Neutrophil (primary cell): ENCODE measurements at regions not wholly inside any gene's neighbourhood (a gene's known extent, or its start where the extent isn't known, plus 50 kb on each side); places are given as distances from the start of the nearest gene placed in this dataset.

ENCODE experiments used
- H3K27ac ChIP-seq: fragments of 200-600 bp; sonication (generic); 2 replicates; pipeline ENCODE4 v1.5.1; 2016; ENCODE audit warnings: mild to moderate bottlenecking, moderate library complexity
- H3K27me3 ChIP-seq: fragments of 200-600 bp; sonication (generic); 2 replicates; pipeline ENCODE4 v1.6.0; 2016; ENCODE audit warnings: mild to moderate bottlenecking
- H3K36me3 ChIP-seq: fragments of 200-600 bp; sonication (generic); 2 replicates; pipeline ENCODE4 v1.5.1; 2017
- H3K4me1 ChIP-seq, 2 experiments: fragments of 200-600 bp in 1 of 2; sonication (generic) in 1 of 2; 1 replicate in 1 of 2; 2 replicates in 1 of 2; pipeline versions ENCODE4 v1.5.1 to v1.6.1; 2013 to 2016; ENCODE audit warnings: low read depth in 1 of 2, low read length in 1 of 2, mild to moderate bottlenecking in 1 of 2, moderate library complexity in 1 of 2; ENCODE audit not compliant: control insufficient read depth in 1 of 2, insufficient read depth in 1 of 2
- H3K4me3 ChIP-seq, 2 experiments: fragments of 200-600 bp in 1 of 2; sonication (generic) in 1 of 2; 1 replicate in 1 of 2; 2 replicates in 1 of 2; pipeline ENCODE4 v1.5.1; 2013 to 2016; ENCODE audit warnings: low read depth in 1 of 2, low read length in 1 of 2, mild to moderate bottlenecking in 1 of 2, moderate library complexity in 1 of 2
- H3K9me3 ChIP-seq: fragments of 200-600 bp; sonication (generic); 2 replicates; pipeline ENCODE4 v1.5.1; 2016
- TF ChIP-seq, protein P1 (sequence below): fragments of 200-600 bp; sonication (generic); IDR thresholded peaks from 2 replicates; pipeline ENCODE4 v1.5.1; 2016; ENCODE audit warnings: antibody characterized with exemption

DNA sequence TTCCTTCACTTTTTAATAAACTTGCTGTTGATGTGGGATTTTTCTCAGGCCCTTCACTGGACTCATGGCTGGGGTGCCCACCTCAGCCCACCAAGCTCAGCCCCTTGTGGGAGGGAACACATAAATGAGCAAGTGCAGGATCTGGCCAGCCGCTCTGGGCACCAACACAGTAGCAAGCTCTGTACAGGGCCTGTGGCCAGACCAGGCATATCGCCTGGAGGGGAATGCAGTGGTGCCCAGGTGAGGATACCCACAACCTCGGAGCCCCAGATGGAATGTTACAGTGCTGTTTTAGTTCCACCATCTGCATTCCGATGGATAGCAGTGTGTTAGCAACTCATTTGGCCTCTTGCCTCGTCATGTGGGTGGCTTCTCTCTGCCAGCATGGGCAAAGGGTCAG is 234.6 kb downstream of the PPP1R3A start:
- Histone ChIP-seq H3K9me3 (peaks cover 5% of the 10 kb centered on the region), H3K27me3 (no peaks in the 10 kb centered on the region), H3K4me3 (no peak overlapping the region), H3K4me1 (no peaks in the 10 kb centered on the region), H3K36me3 (no peaks in the 10 kb centered on the region), H3K27ac (no peak overlapping the region)
- TF ChIP-seq, protein P1, sequence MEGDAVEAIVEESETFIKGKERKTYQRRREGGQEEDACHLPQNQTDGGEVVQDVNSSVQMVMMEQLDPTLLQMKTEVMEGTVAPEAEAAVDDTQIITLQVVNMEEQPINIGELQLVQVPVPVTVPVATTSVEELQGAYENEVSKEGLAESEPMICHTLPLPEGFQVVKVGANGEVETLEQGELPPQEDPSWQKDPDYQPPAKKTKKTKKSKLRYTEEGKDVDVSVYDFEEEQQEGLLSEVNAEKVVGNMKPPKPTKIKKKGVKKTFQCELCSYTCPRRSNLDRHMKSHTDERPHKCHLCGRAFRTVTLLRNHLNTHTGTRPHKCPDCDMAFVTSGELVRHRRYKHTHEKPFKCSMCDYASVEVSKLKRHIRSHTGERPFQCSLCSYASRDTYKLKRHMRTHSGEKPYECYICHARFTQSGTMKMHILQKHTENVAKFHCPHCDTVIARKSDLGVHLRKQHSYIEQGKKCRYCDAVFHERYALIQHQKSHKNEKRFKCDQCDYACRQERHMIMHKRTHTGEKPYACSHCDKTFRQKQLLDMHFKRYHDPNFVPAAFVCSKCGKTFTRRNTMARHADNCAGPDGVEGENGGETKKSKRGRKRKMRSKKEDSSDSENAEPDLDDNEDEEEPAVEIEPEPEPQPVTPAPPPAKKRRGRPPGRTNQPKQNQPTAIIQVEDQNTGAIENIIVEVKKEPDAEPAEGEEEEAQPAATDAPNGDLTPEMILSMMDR: no peak

DNA sequence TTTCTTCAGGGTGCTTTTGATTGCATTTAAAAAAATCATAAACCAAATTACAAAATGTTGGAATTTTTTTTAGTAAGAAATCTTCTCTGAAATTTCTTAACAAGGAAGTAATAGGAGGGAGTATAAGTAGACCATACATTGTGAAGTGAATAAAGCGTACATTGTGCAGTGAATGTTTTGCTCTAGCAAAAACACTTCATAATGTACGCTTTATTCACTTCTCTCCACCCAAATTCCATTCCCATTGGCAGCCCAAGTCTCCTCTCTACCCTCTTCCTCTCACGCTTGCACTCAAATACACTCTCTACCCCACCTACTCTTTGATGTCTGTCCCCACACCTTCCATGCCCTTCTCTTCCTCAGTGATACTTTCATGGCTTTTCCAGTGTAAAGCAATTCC is 241.0 kb downstream of the PPP1R3A start:
- Histone ChIP-seq H3K4me3 (no peak overlapping the region), H3K4me1 (no peaks in the 10 kb centered on the region), H3K9me3 (no peaks in the 10 kb centered on the region), H3K27ac (no peak overlapping the region), H3K27me3 (no peaks in the 10 kb centered on the region), H3K36me3 (no peaks in the 10 kb centered on the region)
- TF ChIP-seq, protein P1: no peak

DNA sequence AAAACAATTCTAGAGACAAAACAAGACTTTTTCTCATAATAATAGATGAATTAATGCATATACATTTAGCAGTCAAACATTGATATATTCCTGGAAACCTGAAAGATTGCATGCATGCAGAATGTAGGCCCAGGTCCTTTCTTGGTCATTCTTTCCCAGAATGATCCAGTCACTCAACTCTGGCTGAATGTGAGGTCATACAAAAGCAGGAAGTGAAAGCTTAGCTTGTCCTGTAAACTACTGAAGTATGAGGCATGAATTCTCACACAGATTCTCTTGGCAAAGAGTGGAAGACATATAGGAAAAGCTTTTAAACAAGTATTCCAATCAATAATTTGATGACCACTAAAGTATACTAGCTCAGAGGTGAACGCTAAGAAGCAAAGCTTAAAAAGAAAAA is 253.9 kb downstream of the PPP1R3A start:
- H3K36me3 ChIP-seq: no peaks in the 10 kb centered on the region
- no peaks in the 10 kb centered on the region for H3K27me3 ChIP-seq
- no peak overlapping the region for H3K4me3 ChIP-seq
- H3K27ac ChIP-seq: no peak overlapping the region
- TF ChIP-seq, protein P1: no peak
- H3K4me1 ChIP-seq: no peaks in the 10 kb centered on the region
- H3K9me3 ChIP-seq: no peaks in the 10 kb centered on the region

DNA sequence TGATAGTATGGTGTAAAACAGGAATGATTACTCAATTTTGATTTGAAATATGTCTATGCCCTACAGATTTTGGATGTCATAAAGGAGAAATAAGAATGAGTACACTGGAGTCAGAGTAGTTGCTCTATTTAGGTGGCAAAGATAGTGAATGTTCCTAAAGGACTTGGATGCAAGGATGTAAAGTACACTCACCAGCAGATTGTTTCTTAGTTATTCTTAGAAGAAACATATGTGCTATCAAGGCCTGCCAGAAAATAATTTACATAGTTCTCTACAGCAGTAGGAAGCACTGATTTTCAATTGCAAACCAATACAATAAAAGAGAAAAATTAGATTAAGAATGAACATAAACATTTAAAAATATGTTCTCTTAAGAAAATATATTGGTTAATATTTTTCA is 259.4 kb downstream of the PPP1R3A start:
- TF ChIP-seq, protein P1: no peak
- Histone ChIP-seq H3K27ac (no peak overlapping the region), H3K9me3 (no peaks in the 10 kb centered on the region), H3K36me3 (no peaks in the 10 kb centered on the region), H3K4me1 (no peaks in the 10 kb centered on the region), H3K27me3 (no peaks in the 10 kb centered on the region), H3K4me3 (no peak overlapping the region)

DNA sequence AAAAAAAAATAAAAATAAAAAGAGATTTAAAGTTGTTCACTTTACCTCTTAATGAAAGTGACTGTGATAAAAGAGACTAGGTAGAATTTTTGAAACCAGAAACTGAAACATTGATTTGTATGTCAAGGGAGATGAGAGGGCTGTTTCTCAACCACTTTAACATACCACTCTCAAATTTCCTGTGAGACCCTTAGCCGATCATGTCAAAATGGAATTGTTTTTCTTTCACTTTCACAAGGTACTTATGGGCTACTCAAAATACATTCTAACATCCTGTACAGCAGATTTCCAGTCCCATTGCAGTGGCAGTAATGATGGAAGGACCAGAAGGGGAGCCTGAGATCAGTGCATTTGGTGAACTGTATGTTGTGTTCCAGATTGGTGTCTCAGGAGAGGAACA is 261.2 kb downstream of the PPP1R3A start:
- H3K27me3 ChIP-seq: no peaks in the 10 kb centered on the region
- H3K4me1 ChIP-seq: no peaks in the 10 kb centered on the region
- H3K9me3 ChIP-seq: no peaks in the 10 kb centered on the region
- no peaks in the 10 kb centered on the region for H3K36me3 ChIP-seq
- H3K4me3 ChIP-seq: no peak overlapping the region
- TF ChIP-seq, protein P1: no peak
- H3K27ac ChIP-seq: no peak overlapping the region

DNA sequence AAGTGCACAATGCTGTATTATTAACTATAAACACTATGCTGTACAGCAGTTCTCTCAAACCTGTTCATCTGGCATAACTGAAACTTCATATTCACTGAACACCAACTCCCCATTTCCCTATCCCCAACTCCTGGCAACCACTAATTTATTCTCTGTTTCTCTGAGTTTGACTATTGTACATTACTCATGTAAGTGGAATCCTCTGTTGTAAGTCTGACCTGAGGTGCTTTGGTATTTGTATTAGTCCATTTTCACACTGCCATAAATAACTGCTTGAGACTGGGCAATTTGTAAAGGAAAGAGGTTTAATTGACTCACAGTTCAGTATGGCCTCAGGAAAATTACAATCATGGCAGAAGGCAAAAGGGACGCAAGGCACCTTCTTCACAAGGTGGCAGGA is 266.3 kb downstream of the PPP1R3A start:
- TF ChIP-seq, protein P1: no peak
- Histone ChIP-seq H3K4me3 (no peak overlapping the region), H3K4me1 (no peaks in the 10 kb centered on the region), H3K27me3 (no peaks in the 10 kb centered on the region), H3K27ac (no peak overlapping the region), H3K36me3 (no peaks in the 10 kb centered on the region), H3K9me3 (no peaks in the 10 kb centered on the region)
